ENCODE measurements at regions not wholly inside any gene's neighbourhood (a gene's known extent, or its start where the extent isn't known, plus 50 kb on each side); places are given as distances from the start of the nearest gene placed in this dataset.

- Histone ChIP-seq H4K8ac (ENCODE audit: low read depth, low read length) (no peak overlapping the region), H3K4me2 (ENCODE audit: insufficient read depth, low read length, poor library complexity, severe bottlenecking) (no peak overlapping the region), H3K36me3 (replicated peaks in 1 of 2; ENCODE audit: control insufficient read depth in 2 of 2, insufficient read depth in 2 of 2, low read length in 2 of 2) (no peaks in the 10 kb centered on the region), H3K9me3 (replicated peaks in 1 of 2; ENCODE audit: control insufficient read depth in 2 of 2, insufficient read depth in 1 of 2, low read depth in 1 of 2, low read length in 2 of 2) (no peaks in the 10 kb centered on the region), H3K23ac (ENCODE audit: low read depth, low read length, poor library complexity) (no peak overlapping the region), H3K27ac (replicated peaks; ENCODE audit: low read length) (no peak overlapping the region), H4K91ac (ENCODE audit: low read depth, low read length, poor library complexity) (no peak overlapping the region), H3K4ac (ENCODE audit: low read length) (no peak overlapping the region), H2BK5ac (ENCODE audit: low read length) (no peak overlapping the region), H2AK5ac (ENCODE audit: low read depth, low read length) (no peak overlapping the region), H3K27me3 (ENCODE audit: control insufficient read depth in 3 of 3, insufficient read depth in 3 of 3, low read depth in 1 of 3, low read length in 3 of 3) (no peaks in the 10 kb centered on the region), H2BK12ac (ENCODE audit: low read length) (no peak overlapping the region), H3K14ac (ENCODE audit: low read length) (no peak overlapping the region), H2BK120ac (ENCODE audit: low read depth, low read length) (no peak overlapping the region), H2AFZ (ENCODE audit: low read length) (no peak overlapping the region), H3K4me1 (ENCODE audit: control insufficient read depth in 2 of 2, insufficient read depth in 1 of 2, low read depth in 1 of 2, low read length in 2 of 2) (no peaks in the 10 kb centered on the region), H2BK15ac (ENCODE audit: low read length) (no peak overlapping the region), H3K79me1 (ENCODE audit: low read depth, low read length) (no peaks in the 10 kb centered on the region), H3K18ac (ENCODE audit: low read length) (no peak overlapping the region), H3K9ac (ENCODE audit: low read depth, low read length, poor library complexity) (no peak overlapping the region), H3K4me3 (ENCODE audit: low read length in 2 of 2) (no peak overlapping the region)
- no peak for DNase-seq (ENCODE audit: low spot score)
- WGBS, 2 donors (ENCODE audit: extremely low coverage in 2 of 2, insufficient read length in 2 of 2, insufficient replicate concordance in 1 of 2): no CpG with 5 or more reads among the region's 7 CpGs
Measured at GRCh38 chr4:128364565-128364964, 77.0 kb upstream of the PGRMC2 start.

- Histone ChIP-seq H3K27ac (replicated peaks; ENCODE audit: low read length) (no peak overlapping the region), H3K9me3 (replicated peaks in 1 of 2; ENCODE audit: control insufficient read depth in 2 of 2, insufficient read depth in 1 of 2, low read depth in 1 of 2, low read length in 2 of 2) (no peaks in the 10 kb centered on the region), H2BK5ac (ENCODE audit: low read length) (no peak overlapping the region), H2AFZ (ENCODE audit: low read length) (no peak overlapping the region), H2AK5ac (ENCODE audit: low read depth, low read length) (no peak overlapping the region), H3K23ac (ENCODE audit: low read depth, low read length, poor library complexity) (no peak overlapping the region), H3K9ac (ENCODE audit: low read depth, low read length, poor library complexity) (no peak overlapping the region), H2BK15ac (ENCODE audit: low read length) (no peak overlapping the region), H3K4ac (ENCODE audit: low read length) (no peak overlapping the region), H2BK12ac (ENCODE audit: low read length) (no peak overlapping the region), H3K14ac (ENCODE audit: low read length) (no peak overlapping the region), H3K79me1 (ENCODE audit: low read depth, low read length) (no peaks in the 10 kb centered on the region), H2BK120ac (ENCODE audit: low read depth, low read length) (no peak overlapping the region), H3K18ac (ENCODE audit: low read length) (no peak overlapping the region), H3K4me1 (ENCODE audit: control insufficient read depth in 2 of 2, insufficient read depth in 1 of 2, low read depth in 1 of 2, low read length in 2 of 2) (no peaks in the 10 kb centered on the region), H3K27me3 (ENCODE audit: control insufficient read depth in 3 of 3, insufficient read depth in 3 of 3, low read depth in 1 of 3, low read length in 3 of 3) (no peaks in the 10 kb centered on the region), H4K91ac (ENCODE audit: low read depth, low read length, poor library complexity) (no peak overlapping the region), H3K4me3 (ENCODE audit: low read length in 2 of 2) (no peak overlapping the region), H3K36me3 (replicated peaks in 1 of 2; ENCODE audit: control insufficient read depth in 2 of 2, insufficient read depth in 2 of 2, low read length in 2 of 2) (no peaks in the 10 kb centered on the region), H3K4me2 (ENCODE audit: insufficient read depth, low read length, poor library complexity, severe bottlenecking) (no peak overlapping the region), H4K8ac (ENCODE audit: low read depth, low read length) (no peak overlapping the region)
- WGBS, 2 donors (ENCODE audit: extremely low coverage in 2 of 2, insufficient read length in 2 of 2, insufficient replicate concordance in 1 of 2): no CpG with 5 or more reads among the region's 6 CpGs
- DNase-seq (ENCODE audit: low spot score): no peak
Measured at GRCh38 chr4:128363966-128364365, 76.4 kb upstream of the PGRMC2 start.

- DNase-seq (ENCODE audit: low spot score): no peak
Measured at GRCh38 chr4:128362760-128363159, 75.1 kb upstream of the PGRMC2 start.

GRCh38 chr4:128359422-128359821, 71.8 kb upstream of the PGRMC2 start:
- H3K4me2 ChIP-seq (ENCODE audit: insufficient read depth, low read length, poor library complexity, severe bottlenecking): no peak overlapping the region
- no peak overlapping the region for H2AFZ ChIP-seq (ENCODE audit: low read length)
- H3K4ac ChIP-seq (ENCODE audit: low read length): no peak overlapping the region
- H2BK5ac ChIP-seq (ENCODE audit: low read length): no peak overlapping the region
- no peaks in the 10 kb centered on the region for H3K79me1 ChIP-seq (ENCODE audit: low read depth, low read length)
- no peaks in the 10 kb centered on the region for H3K27me3 ChIP-seq (ENCODE audit: control insufficient read depth in 3 of 3, insufficient read depth in 3 of 3, low read depth in 1 of 3, low read length in 3 of 3)
- no peak overlapping the region for H4K91ac ChIP-seq (ENCODE audit: low read depth, low read length, poor library complexity)
- DNase-seq (ENCODE audit: low spot score): no peak
- H3K9me3 ChIP-seq (replicated peaks in 1 of 2; ENCODE audit: control insufficient read depth in 2 of 2, insufficient read depth in 1 of 2, low read depth in 1 of 2, low read length in 2 of 2): peaks cover 0 to 3% of the 10 kb centered on the region in 2 donors
- H3K23ac ChIP-seq (ENCODE audit: low read depth, low read length, poor library complexity): no peak overlapping the region
- no peak overlapping the region for H3K18ac ChIP-seq (ENCODE audit: low read length)
- H2AK5ac ChIP-seq (ENCODE audit: low read depth, low read length): no peak overlapping the region
- no peak overlapping the region for H3K27ac ChIP-seq (replicated peaks; ENCODE audit: low read length)
- H4K8ac ChIP-seq (ENCODE audit: low read depth, low read length): no peak overlapping the region
- H3K14ac ChIP-seq (ENCODE audit: low read length): no peak overlapping the region
- H3K4me1 ChIP-seq (ENCODE audit: control insufficient read depth in 2 of 2, insufficient read depth in 1 of 2, low read depth in 1 of 2, low read length in 2 of 2): peaks cover under 1 to 11% of the 10 kb centered on the region in 2 donors
- H3K4me3 ChIP-seq (ENCODE audit: low read length in 2 of 2): no peak overlapping the region
- no peaks in the 10 kb centered on the region for H3K36me3 ChIP-seq (replicated peaks in 1 of 2; ENCODE audit: control insufficient read depth in 2 of 2, insufficient read depth in 2 of 2, low read length in 2 of 2)
- no peak overlapping the region for H2BK15ac ChIP-seq (ENCODE audit: low read length)
- no peak overlapping the region for H2BK120ac ChIP-seq (ENCODE audit: low read depth, low read length)
- H3K9ac ChIP-seq (ENCODE audit: low read depth, low read length, poor library complexity): no peak overlapping the region
- no CpG with 5 or more reads among the region's 2 CpGs for WGBS, 2 donors (ENCODE audit: extremely low coverage in 2 of 2, insufficient read length in 2 of 2, insufficient replicate concordance in 1 of 2)
- no peak overlapping the region for H2BK12ac ChIP-seq (ENCODE audit: low read length)

More at GRCh38 chr4:128362760-128363159, 75.1 kb upstream of the PGRMC2 start:
- Histone ChIP-seq H2BK15ac (ENCODE audit: low read length) (no peak overlapping the region), H3K27ac (replicated peaks; ENCODE audit: low read length) (no peak overlapping the region), H3K79me1 (ENCODE audit: low read depth, low read length) (no peaks in the 10 kb centered on the region), H3K18ac (ENCODE audit: low read length) (no peak overlapping the region), H3K14ac (ENCODE audit: low read length) (no peak overlapping the region), H2BK12ac (ENCODE audit: low read length) (no peak overlapping the region), H4K8ac (ENCODE audit: low read depth, low read length) (no peak overlapping the region), H3K36me3 (replicated peaks in 1 of 2; ENCODE audit: control insufficient read depth in 2 of 2, insufficient read depth in 2 of 2, low read length in 2 of 2) (no peaks in the 10 kb centered on the region), H4K91ac (ENCODE audit: low read depth, low read length, poor library complexity) (no peak overlapping the region), H2AFZ (ENCODE audit: low read length) (no peak overlapping the region), H3K4ac (ENCODE audit: low read length) (no peak overlapping the region), H2BK5ac (ENCODE audit: low read length) (no peak overlapping the region), H2BK120ac (ENCODE audit: low read depth, low read length) (no peak overlapping the region), H3K23ac (ENCODE audit: low read depth, low read length, poor library complexity) (no peak overlapping the region), H2AK5ac (ENCODE audit: low read depth, low read length) (no peak overlapping the region), H3K9ac (ENCODE audit: low read depth, low read length, poor library complexity) (no peak overlapping the region), H3K27me3 (ENCODE audit: control insufficient read depth in 3 of 3, insufficient read depth in 3 of 3, low read depth in 1 of 3, low read length in 3 of 3) (no peaks in the 10 kb centered on the region), H3K4me2 (ENCODE audit: insufficient read depth, low read length, poor library complexity, severe bottlenecking) (no peak overlapping the region), H3K4me3 (ENCODE audit: low read length in 2 of 2) (no peak overlapping the region), H3K4me1 (ENCODE audit: control insufficient read depth in 2 of 2, insufficient read depth in 1 of 2, low read depth in 1 of 2, low read length in 2 of 2) (no peaks in the 10 kb centered on the region), H3K9me3 (replicated peaks in 1 of 2; ENCODE audit: control insufficient read depth in 2 of 2, insufficient read depth in 1 of 2, low read depth in 1 of 2, low read length in 2 of 2) (peaks cover 0 to 3% of the 10 kb centered on the region in 2 donors)
- WGBS, 2 donors (ENCODE audit: extremely low coverage in 2 of 2, insufficient read length in 2 of 2, insufficient replicate concordance in 1 of 2): no CpG with 5 or more reads among the region's 1 CpG

Data from neuronal stem cell (in vitro differentiated cells).